ENCODE measurements at regions not wholly inside any gene's neighbourhood (a gene's known extent, or its start where the extent isn't known, plus 50 kb on each side); places are given as distances from the start of the nearest gene placed in this dataset.

GRCh38 chr2:122885436-122885835 lies 1130.0 kb downstream of the TSN start:
- Histone ChIP-seq H3K27ac (ENCODE audit: low read depth) (no peak overlapping the region), H3K4me3 (ENCODE audit: low read depth, low read length) (no peak overlapping the region), H3K4me1 (ENCODE audit: insufficient read depth) (no peaks in the 10 kb centered on the region), H3K36me3 (ENCODE audit: insufficient read depth) (no peaks in the 10 kb centered on the region)
- 89% methylated on average over 3 of the region's 3 CpGs for WGBS
- no peak for DNase-seq (ENCODE audit: extremely low spot score)

GRCh38 chr2:122886479-122887145 lies 1131.2 kb downstream of the TSN start:
- H3K4me1 ChIP-seq (ENCODE audit: insufficient read depth), result no peaks in the 10 kb centered on the region
- H3K36me3 ChIP-seq (ENCODE audit: insufficient read depth), result no peaks in the 10 kb centered on the region
- H3K27ac ChIP-seq (ENCODE audit: low read depth), result no peak overlapping the region
- H3K4me3 ChIP-seq (ENCODE audit: low read depth, low read length), result no peak overlapping the region
- 48% methylated on average over 10 of the region's 10 CpGs for WGBS
- DNase-seq (ENCODE audit: extremely low spot score), result no peak

- H3K4me3 ChIP-seq (ENCODE audit: low read depth, low read length), result no peak overlapping the region
- no peak for DNase-seq (ENCODE audit: extremely low spot score)
- no peaks in the 10 kb centered on the region for H3K4me1 ChIP-seq (ENCODE audit: insufficient read depth)
- no peaks in the 10 kb centered on the region for H3K36me3 ChIP-seq (ENCODE audit: insufficient read depth)
- no peak overlapping the region for H3K27ac ChIP-seq (ENCODE audit: low read depth)
Measured at GRCh38 chr2:122899614-122900013, 1125.5 kb upstream of the CNTNAP5 start.

- 66% methylated on average over 4 of the region's 4 CpGs for WGBS
- H3K36me3 ChIP-seq (ENCODE audit: insufficient read depth), result no peaks in the 10 kb centered on the region
- no peaks in the 10 kb centered on the region for H3K4me1 ChIP-seq (ENCODE audit: insufficient read depth)
- peak; percentile 17 for DNase-seq (ENCODE audit: extremely low spot score)
- no peak overlapping the region for H3K4me3 ChIP-seq (ENCODE audit: low read depth, low read length)
- no peak overlapping the region for H3K27ac ChIP-seq (ENCODE audit: low read depth)
Measured at GRCh38 chr2:122905431-122905830, 1119.7 kb upstream of the CNTNAP5 start.

- H3K4me3 ChIP-seq (ENCODE audit: low read depth, low read length), result no peak overlapping the region
- no peak overlapping the region for H3K27ac ChIP-seq (ENCODE audit: low read depth)
- DNase-seq (ENCODE audit: extremely low spot score), result no peak
- WGBS, result 97% methylated on average over 1 of the region's 1 CpG
- H3K4me1 ChIP-seq (ENCODE audit: insufficient read depth), result no peaks in the 10 kb centered on the region
- H3K36me3 ChIP-seq (ENCODE audit: insufficient read depth), result no peaks in the 10 kb centered on the region
Measured at GRCh38 chr2:122908159-122908558, 1116.9 kb upstream of the CNTNAP5 start.

GRCh38 chr2:122927197-122927596 lies 1097.9 kb upstream of the CNTNAP5 start:
- 54% methylated on average over 3 of the region's 3 CpGs for WGBS

GRCh38 chr2:122927710-122928557 lies 1097.2 kb upstream of the CNTNAP5 start:
- no peak for DNase-seq (ENCODE audit: extremely low spot score)
- Histone ChIP-seq H3K4me1 (ENCODE audit: insufficient read depth) (no peaks in the 10 kb centered on the region), H3K27ac (ENCODE audit: low read depth) (no peak overlapping the region), H3K4me3 (ENCODE audit: low read depth, low read length) (no peak overlapping the region), H3K36me3 (ENCODE audit: insufficient read depth) (no peaks in the 10 kb centered on the region)
- WGBS, result 84% methylated on average over 4 of the region's 4 CpGs

More at GRCh38 chr2:122927197-122927596, 1097.9 kb upstream of the CNTNAP5 start:
- Histone ChIP-seq H3K4me3 (ENCODE audit: low read depth, low read length) (no peak overlapping the region), H3K36me3 (ENCODE audit: insufficient read depth) (no peaks in the 10 kb centered on the region), H3K27ac (ENCODE audit: low read depth) (no peak overlapping the region), H3K4me1 (ENCODE audit: insufficient read depth) (no peaks in the 10 kb centered on the region)
- no peak for DNase-seq (ENCODE audit: extremely low spot score)

- H3K27ac ChIP-seq (ENCODE audit: low read depth), result no peak overlapping the region
- H3K4me1 ChIP-seq (ENCODE audit: insufficient read depth), result no peaks in the 10 kb centered on the region
- WGBS, result 100% methylated on average over 1 of the region's 1 CpG
- no peak overlapping the region for H3K4me3 ChIP-seq (ENCODE audit: low read depth, low read length)
- no peaks in the 10 kb centered on the region for H3K36me3 ChIP-seq (ENCODE audit: insufficient read depth)
- DNase-seq (ENCODE audit: extremely low spot score), result no peak
Measured at GRCh38 chr2:122929347-122929746, 1095.7 kb upstream of the CNTNAP5 start.

- Histone ChIP-seq H3K27ac (ENCODE audit: low read depth) (no peak overlapping the region), H3K36me3 (ENCODE audit: insufficient read depth) (no peaks in the 10 kb centered on the region), H3K4me3 (ENCODE audit: low read depth, low read length) (no peak overlapping the region), H3K4me1 (ENCODE audit: insufficient read depth) (no peaks in the 10 kb centered on the region)
- DNase-seq (ENCODE audit: extremely low spot score), result no peak
- 47% methylated on average over 2 of the region's 2 CpGs for WGBS
Measured at GRCh38 chr2:122935506-122935905, 1089.6 kb upstream of the CNTNAP5 start.

GRCh38 chr2:122939796-122940195 lies 1085.3 kb upstream of the CNTNAP5 start:
- WGBS, result 80% methylated on average over 4 of the region's 4 CpGs
- Histone ChIP-seq H3K4me1 (ENCODE audit: insufficient read depth) (no peaks in the 10 kb centered on the region), H3K27ac (ENCODE audit: low read depth) (no peak overlapping the region), H3K36me3 (ENCODE audit: insufficient read depth) (no peaks in the 10 kb centered on the region), H3K4me3 (ENCODE audit: low read depth, low read length) (no peak overlapping the region)
- no peak for DNase-seq (ENCODE audit: extremely low spot score)

GRCh38 chr2:122949523-122949922 lies 1075.6 kb upstream of the CNTNAP5 start:
- Histone ChIP-seq H3K4me3 (ENCODE audit: low read depth, low read length) (no peak overlapping the region), H3K36me3 (ENCODE audit: insufficient read depth) (no peaks in the 10 kb centered on the region), H3K4me1 (ENCODE audit: insufficient read depth) (no peaks in the 10 kb centered on the region), H3K27ac (ENCODE audit: low read depth) (no peak overlapping the region)
- DNase-seq (ENCODE audit: extremely low spot score), result no peak
- 66% methylated on average over 2 of the region's 2 CpGs for WGBS

- Histone ChIP-seq H3K4me3 (ENCODE audit: low read depth, low read length) (no peak overlapping the region), H3K27ac (ENCODE audit: low read depth) (no peak overlapping the region), H3K4me1 (ENCODE audit: insufficient read depth) (no peaks in the 10 kb centered on the region), H3K36me3 (ENCODE audit: insufficient read depth) (no peaks in the 10 kb centered on the region)
- WGBS, result 60% methylated on average over 4 of the region's 4 CpGs
- DNase-seq (ENCODE audit: extremely low spot score), result no peak
Measured at GRCh38 chr2:122955776-122956175, 1069.3 kb upstream of the CNTNAP5 start.

- WGBS, result 63% methylated on average over 5 of the region's 5 CpGs
- no peak overlapping the region for H3K27ac ChIP-seq (ENCODE audit: low read depth)
- H3K4me3 ChIP-seq (ENCODE audit: low read depth, low read length), result no peak overlapping the region
- no peak for DNase-seq (ENCODE audit: extremely low spot score)
- no peaks in the 10 kb centered on the region for H3K36me3 ChIP-seq (ENCODE audit: insufficient read depth)
- H3K4me1 ChIP-seq (ENCODE audit: insufficient read depth), result no peaks in the 10 kb centered on the region
Measured at GRCh38 chr2:122960759-122961641, 1064.1 kb upstream of the CNTNAP5 start.

Data from urinary bladder (tissue), 3 donors.